C4-2B (cell line): ENCODE measurements at regions not wholly inside any gene's neighbourhood (a gene's known extent, or its start where the extent isn't known, plus 50 kb on each side); places are given as distances from the start of the nearest gene placed in this dataset.

Experiments
- CTCF ChIP-seq: fragments of 450-650 bp; conservative IDR thresholded peaks from 2 replicates; pipeline ENCODE4 v1.5.1; 2017; ENCODE audit warnings: mild to moderate bottlenecking
- ZFX ChIP-seq: fragments of 450-650 bp; IDR thresholded peaks from 2 replicates; pipeline ENCODE4 v1.6.1; 2017

- no peak for TF ChIP-seq CTCF
- no peak for TF ChIP-seq ZFX
These were observed 166.9 kb upstream of the ROBO2 start for GRCh38 chr3:76872999-76873398.
